VCaP (cell line): ENCODE measurements at regions not wholly inside any gene's neighbourhood (a gene's known extent, or its start where the extent isn't known, plus 50 kb on each side); places are given as distances from the start of the nearest gene placed in this dataset.

Source experiments
- H3K27ac ChIP-seq: fragments of 450-650 bp; 2 replicates; pipeline ENCODE4 v1.5.1; 2017
- TF ChIP-seq, protein P1 (sequence below): fragments of 450-650 bp; conservative IDR thresholded peaks from 2 replicates; pipeline ENCODE4 v1.5.1; 2017; ENCODE audit warnings: mild to moderate bottlenecking, moderate library complexity

DNA sequence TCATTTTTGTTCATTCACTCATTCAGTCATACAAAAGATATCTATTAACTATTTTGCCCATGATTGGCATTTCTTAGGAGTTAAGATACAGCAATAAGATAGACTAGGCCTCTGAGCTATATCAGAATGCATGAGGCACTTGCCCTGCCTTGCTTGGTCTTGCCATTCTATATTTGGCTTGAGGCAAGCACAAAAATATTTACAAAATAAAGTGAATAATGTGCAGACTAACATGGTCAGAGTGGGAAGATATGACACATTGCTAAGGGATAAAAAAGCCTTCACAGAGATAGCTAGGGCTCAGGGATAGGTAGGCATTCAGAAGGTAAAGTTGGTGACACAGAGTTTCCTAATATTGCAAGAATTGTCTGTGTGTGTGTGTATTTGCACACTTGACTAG lies 75.0 kb upstream of the MMADHC start:
- no peak overlapping the region for H3K27ac ChIP-seq
- TF ChIP-seq, protein P1, sequence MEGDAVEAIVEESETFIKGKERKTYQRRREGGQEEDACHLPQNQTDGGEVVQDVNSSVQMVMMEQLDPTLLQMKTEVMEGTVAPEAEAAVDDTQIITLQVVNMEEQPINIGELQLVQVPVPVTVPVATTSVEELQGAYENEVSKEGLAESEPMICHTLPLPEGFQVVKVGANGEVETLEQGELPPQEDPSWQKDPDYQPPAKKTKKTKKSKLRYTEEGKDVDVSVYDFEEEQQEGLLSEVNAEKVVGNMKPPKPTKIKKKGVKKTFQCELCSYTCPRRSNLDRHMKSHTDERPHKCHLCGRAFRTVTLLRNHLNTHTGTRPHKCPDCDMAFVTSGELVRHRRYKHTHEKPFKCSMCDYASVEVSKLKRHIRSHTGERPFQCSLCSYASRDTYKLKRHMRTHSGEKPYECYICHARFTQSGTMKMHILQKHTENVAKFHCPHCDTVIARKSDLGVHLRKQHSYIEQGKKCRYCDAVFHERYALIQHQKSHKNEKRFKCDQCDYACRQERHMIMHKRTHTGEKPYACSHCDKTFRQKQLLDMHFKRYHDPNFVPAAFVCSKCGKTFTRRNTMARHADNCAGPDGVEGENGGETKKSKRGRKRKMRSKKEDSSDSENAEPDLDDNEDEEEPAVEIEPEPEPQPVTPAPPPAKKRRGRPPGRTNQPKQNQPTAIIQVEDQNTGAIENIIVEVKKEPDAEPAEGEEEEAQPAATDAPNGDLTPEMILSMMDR: no peak

DNA sequence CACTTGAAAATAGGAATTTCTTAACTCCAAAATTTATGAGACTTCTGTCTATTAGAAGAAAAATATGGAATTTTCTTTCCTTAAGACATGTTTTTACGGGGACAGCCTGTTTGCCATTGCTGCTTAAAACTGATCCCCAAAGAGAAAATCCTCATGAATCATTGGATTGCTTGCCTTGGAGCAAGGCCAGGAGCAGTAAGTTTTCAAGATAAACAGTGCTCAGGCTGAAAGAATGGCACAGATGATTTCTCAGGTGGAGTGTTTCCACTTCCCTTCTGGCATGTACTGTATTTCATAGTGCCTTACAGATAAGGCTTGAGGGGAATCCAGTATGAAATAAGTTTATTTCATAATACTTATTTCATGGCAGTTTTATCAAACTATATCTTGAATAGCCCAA lies 74.3 kb upstream of the MMADHC start:
- H3K27ac ChIP-seq: no peak overlapping the region
- TF ChIP-seq, protein P1: no peak

DNA sequence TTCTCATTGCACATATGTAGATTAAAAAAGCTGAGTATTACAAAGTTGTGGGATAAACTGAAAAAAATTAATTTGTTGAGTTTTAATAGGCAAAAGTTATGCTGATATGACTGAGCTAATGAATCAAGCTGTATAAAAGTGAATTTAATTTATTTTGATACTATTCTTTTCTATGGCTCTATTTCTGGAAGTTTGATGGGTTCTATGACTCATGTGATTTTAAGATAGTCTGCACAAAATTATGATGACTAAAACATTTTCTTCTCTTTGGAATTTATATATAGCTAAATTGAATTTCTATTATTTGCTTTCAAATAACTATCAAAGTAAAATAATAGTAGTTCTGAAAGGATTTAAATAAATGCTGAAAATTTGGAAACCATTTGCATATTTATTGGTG lies 71.0 kb upstream of the MMADHC start:
- H3K27ac ChIP-seq: no peak overlapping the region
- TF ChIP-seq, protein P1: no peak

DNA sequence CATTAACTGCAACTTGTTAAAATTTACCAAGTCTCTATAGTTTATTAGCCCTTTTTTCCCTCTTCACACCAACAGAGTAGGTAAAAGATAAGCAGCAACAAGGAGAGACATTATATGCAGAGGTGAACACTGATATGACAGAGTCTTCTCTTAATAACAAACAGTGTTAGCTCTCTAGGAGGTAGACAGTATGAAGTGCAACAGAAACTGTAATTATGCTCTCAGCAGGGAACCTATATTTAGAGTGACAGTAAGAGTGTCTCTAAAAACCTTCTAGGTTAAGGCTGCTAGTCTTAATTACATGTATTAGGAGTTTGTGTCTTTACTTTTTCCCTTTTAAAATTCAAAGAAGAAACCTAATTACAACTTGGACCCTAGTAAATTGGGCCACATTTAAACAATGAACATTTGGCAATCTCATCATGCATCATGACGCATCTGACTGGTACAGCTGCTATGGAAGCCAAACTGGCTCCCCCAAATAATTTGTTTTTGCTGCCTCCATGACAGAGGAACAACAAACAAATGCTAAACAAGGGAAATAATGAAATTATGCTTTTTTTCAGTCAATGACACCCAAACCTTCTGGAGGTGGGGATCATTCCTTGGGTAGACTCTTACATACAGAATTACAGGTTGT lies 69.9 kb upstream of the MMADHC start:
- no peak overlapping the region for H3K27ac ChIP-seq
- TF ChIP-seq, protein P1: no peak

DNA sequence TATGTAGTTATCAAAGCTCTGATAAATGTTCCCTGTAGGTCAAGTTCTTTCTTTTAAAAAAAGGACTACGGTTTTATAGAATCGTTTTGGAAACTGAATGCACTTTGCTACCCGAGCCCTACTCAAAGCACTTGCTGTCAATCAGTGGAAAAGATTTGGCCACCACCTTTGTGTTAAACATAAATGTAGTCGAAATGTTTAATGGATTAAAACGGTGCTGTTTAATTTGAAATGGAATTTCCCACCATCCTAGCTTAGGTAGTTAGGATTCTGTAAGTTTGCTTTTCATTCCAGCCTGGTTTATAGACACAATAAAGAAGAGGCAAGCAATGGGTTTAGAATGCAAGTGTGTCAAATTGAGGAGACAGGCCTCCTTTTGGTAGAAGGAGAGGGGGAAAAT lies 69.4 kb upstream of the MMADHC start:
- TF ChIP-seq, protein P1: no peak
- no peak overlapping the region for H3K27ac ChIP-seq

DNA sequence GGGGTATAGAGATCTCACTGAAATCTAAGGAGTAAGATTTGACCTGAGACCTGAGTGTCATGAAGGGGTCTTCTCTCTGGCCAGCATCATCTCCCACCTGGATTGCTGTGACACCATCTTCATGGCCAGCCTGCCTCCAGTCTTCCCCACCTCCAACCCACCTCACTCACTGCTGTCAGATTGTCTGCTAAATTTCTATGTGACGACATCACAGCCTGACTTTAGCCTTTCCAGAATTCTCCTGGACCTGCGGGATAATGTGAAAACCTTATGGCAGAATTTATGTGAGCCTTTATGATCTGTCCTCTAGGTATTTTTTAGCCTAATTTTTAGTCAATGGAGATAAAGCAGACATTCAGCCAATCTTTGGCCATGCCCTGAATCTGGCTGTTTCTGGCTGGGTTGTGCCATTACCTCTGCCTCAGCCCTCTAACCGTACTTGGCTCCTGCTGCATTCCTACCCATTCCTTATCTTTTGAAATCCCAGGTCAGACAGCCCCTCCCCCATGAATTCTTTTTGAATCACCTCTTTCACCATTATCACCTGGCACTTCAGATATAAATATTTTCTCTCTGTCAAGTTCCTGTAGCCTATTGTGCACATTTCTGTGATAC lies 66.4 kb upstream of the MMADHC start:
- H3K27ac ChIP-seq: no peak overlapping the region

DNA sequence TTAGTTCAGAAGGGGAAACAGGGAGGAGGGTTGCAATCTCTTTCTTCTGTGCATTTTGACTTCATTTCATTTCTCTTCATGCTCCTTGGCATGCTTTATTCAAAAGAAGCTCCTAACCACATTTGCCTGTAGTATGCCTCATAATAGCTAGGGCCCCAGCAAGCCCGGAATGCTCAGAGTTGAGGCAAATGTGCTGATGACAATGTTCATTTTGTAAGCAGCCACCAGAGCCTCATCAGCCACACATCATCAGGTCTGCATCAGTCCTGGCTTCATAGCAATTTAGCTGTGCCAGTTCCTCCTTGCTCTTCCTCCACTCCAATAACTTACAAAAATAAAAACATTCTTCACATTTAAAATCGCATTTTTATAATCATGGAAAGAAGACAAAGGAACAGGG lies 65.4 kb upstream of the MMADHC start:
- TF ChIP-seq, protein P1: no peak
- H3K27ac ChIP-seq: no peak overlapping the region

More for the DNA sequence above, 66.4 kb upstream of the MMADHC start:
- TF ChIP-seq, protein P1: no peak
